GM12892 (cell line): ENCODE measurements at regions not wholly inside any gene's neighbourhood (a gene's known extent, or its start where the extent isn't known, plus 50 kb on each side); places are given as distances from the start of the nearest gene placed in this dataset.

Experiments
- POLR2A ChIP-seq: IDR thresholded peaks from 2 replicates; pipeline ENCODE4 v1.6.1; 2011; ENCODE audit warnings: low read depth, low read length, control low read depth
- POLR2AphosphoS5 ChIP-seq: IDR thresholded peaks from 2 replicates; pipeline ENCODE4 v1.6.1; 2011; ENCODE audit warnings: low read depth, low read length, control low read depth

- TF ChIP-seq POLR2A (no peak), POLR2AphosphoS5 (no peak)
These were observed 154.5 kb upstream of the SLC4A4 start for GRCh38 chr4:71184195-71184781.
